Coronary artery (tissue), 2 donors: ENCODE measurements at regions not wholly inside any gene's neighbourhood (a gene's known extent, or its start where the extent isn't known, plus 50 kb on each side); places are given as distances from the start of the nearest gene placed in this dataset.

ENCODE experiments used
- DNase-seq: peaks from one replicate; pipeline ENCODE4 v3.0.0-alpha.2; 2017; ENCODE audit warnings: low spot score
- H3K27ac ChIP-seq, 2 donors: fragments of 200-600 bp; sonication (generic); one replicate each; pipeline ENCODE4 v1.5.1; 2016 to 2019
- H3K4me3 ChIP-seq: fragments of 200-600 bp; sonication (generic); 2 replicates; pipeline ENCODE4 v1.5.1; 2016; ENCODE audit warnings: mild to moderate bottlenecking, moderate library complexity
- CTCF ChIP-seq: fragments of 200-600 bp; sonication (generic); IDR thresholded peaks from one replicate; pipeline ENCODE4 v1.5.1; 2019; ENCODE audit warnings: antibody characterized with exemption

GRCh38 chr6:4588163-4588562, 188.0 kb upstream of the CDYL start:
- DNase-seq = no peak
- no peak overlapping the region for H3K27ac ChIP-seq
- TF ChIP-seq CTCF = no peak
- no peak overlapping the region for H3K4me3 ChIP-seq

GRCh38 chr6:4587171-4587570, 189.0 kb upstream of the CDYL start:
- TF ChIP-seq CTCF = no peak
- Histone ChIP-seq H3K4me3 (no peak overlapping the region), H3K27ac (no peak overlapping the region)
- DNase-seq = no peak

DNA sequence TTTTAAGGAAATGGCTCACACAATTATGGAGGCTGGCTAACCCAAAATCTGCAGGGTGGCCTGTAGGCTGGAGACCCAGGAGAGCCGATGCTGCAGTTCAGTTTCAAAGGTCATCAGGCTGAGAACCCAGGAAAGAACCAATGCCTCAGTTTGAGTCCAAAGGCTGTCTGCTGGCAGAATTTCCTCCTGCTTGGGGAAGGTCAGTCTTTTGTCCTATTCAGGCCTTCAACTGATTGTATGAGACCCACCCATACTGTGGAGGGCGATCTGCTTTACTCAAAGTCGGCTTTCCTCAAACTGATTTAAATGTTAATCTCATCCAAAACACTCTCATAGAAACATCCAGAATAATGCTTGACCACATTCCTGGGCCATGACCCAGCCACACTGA, 189.7 kb upstream of the CDYL start:
- no peak overlapping the region for H3K27ac ChIP-seq
- no peak overlapping the region for H3K4me3 ChIP-seq
- no peak for TF ChIP-seq CTCF
- no peak for DNase-seq

DNA sequence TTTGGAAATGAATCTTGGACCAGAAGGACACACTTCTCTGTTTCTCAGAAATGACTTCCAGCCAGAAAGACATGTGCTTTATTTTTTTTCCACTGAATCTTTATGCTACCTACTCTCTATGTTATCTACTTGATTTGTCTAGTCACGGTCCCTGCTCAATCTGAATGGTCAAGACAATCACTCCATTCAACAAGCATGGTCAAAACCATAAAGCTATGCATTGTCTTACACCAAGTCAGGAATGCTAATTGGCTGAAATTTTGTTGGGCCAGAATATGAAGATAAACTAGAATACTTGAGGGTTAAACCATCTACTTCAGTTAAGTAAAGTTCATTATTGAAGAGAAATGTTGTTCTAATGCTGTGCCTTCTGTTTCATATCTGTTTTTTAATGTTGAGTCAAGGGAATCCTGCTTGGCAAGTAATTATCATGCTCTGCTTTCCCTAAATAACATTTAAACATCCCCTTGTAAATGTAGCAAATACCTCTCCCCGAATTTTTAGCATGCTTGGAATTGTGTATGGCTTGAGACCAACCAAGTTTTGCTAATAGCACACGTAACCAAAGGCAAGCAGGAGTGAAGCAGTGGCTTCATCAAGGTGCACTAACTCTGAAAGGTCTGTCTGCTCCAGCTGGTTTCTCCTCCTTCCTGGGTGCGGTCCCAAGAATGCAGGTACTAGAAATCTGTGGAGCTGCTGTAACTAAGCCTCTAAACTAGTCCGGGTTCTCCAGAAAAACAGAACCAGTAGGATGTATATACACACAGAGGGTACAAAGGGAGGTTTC, 190.3 kb upstream of the CDYL start:
- DNase-seq = no peak
- no peak overlapping the region for H3K27ac ChIP-seq
- TF ChIP-seq CTCF = no peak
- no peak overlapping the region for H3K4me3 ChIP-seq

- H3K4me3 ChIP-seq = no peak overlapping the region
- no peak for DNase-seq
- H3K27ac ChIP-seq = no peak overlapping the region
- no peak for TF ChIP-seq CTCF
Observed at GRCh38 chr6:4584801-4585200, 191.4 kb upstream of the CDYL start.

GRCh38 chr6:4582506-4583417, 193.4 kb upstream of the CDYL start:
- peak overlapping the region in 1 of 2 donors; percentile 31 for H3K27ac ChIP-seq
- no peak for TF ChIP-seq CTCF
- DNase-seq = no peak
- no peak overlapping the region for H3K4me3 ChIP-seq
